Astrocyte (in vitro differentiated cells and primary cell): ENCODE measurements at regions not wholly inside any gene's neighbourhood (a gene's known extent, or its start where the extent isn't known, plus 50 kb on each side); places are given as distances from the start of the nearest gene placed in this dataset.

ENCODE experiments used
- EZH2 ChIP-seq: IDR thresholded peaks from 2 replicates; pipeline ENCODE4 v1.6.1; 2012; ENCODE audit warnings: mild to moderate bottlenecking, low read length, inconsistent platforms; ENCODE audit not compliant: insufficient read depth
- TF ChIP-seq, protein P1 (sequence below): IDR thresholded peaks from 2 replicates; pipeline ENCODE4 v1.5.1; 2011; ENCODE audit warnings: low read depth, mild to moderate bottlenecking, inconsistent platforms, low read length, moderate library complexity; ENCODE audit not compliant: insufficient read depth

DNA sequence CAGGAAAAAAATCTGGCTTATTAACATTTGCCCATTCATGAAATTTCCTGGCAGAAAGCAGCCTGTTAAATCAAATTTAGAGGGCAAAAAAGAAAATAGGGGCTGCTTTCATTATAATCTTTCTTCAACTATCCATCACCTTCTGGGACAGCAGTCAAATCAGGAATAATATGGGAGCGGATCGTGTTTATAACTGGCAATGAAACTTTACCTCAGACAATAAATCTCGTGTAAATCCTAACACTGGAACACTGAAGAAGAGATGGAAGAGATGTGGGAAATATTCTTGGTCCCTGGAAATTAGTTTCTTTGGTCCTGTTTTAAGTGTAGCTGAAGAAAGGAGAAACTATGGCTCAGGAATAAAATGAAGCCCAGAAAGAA lies 77.5 kb upstream of the SERTAD2 start:
- TF ChIP-seq, protein P1, sequence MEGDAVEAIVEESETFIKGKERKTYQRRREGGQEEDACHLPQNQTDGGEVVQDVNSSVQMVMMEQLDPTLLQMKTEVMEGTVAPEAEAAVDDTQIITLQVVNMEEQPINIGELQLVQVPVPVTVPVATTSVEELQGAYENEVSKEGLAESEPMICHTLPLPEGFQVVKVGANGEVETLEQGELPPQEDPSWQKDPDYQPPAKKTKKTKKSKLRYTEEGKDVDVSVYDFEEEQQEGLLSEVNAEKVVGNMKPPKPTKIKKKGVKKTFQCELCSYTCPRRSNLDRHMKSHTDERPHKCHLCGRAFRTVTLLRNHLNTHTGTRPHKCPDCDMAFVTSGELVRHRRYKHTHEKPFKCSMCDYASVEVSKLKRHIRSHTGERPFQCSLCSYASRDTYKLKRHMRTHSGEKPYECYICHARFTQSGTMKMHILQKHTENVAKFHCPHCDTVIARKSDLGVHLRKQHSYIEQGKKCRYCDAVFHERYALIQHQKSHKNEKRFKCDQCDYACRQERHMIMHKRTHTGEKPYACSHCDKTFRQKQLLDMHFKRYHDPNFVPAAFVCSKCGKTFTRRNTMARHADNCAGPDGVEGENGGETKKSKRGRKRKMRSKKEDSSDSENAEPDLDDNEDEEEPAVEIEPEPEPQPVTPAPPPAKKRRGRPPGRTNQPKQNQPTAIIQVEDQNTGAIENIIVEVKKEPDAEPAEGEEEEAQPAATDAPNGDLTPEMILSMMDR, result no peak
- TF ChIP-seq EZH2, result no peak
